ENCODE measurements at regions not wholly inside any gene's neighbourhood (a gene's known extent, or its start where the extent isn't known, plus 50 kb on each side); places are given as distances from the start of the nearest gene placed in this dataset.

DNA sequence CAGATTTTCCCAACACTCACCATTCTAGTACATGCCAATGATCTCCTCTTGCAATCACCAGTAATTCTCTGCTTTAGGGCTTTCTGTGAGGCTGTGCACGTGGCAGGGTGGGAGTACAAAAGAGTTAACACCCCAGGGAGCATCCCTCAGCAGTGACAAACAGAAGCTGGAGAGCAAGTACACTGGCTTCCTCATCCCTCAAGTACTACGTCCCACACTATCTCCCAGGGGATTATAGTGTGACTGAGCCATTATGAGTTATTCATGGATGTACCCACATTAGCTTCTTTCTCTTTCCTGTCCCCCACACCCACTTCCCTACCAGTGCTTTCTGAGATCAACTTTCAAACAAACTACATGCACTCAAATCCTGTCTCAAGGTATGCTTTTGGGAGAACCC is 1216.5 kb upstream of the AUTS2 start:
- ATAC-seq: no peak
- Histone ChIP-seq H3K27ac (no peak overlapping the region), H3K27me3 (no peaks in the 10 kb centered on the region), H3K4me1 (no peaks in the 10 kb centered on the region), H3K36me3 (no peaks in the 10 kb centered on the region), H3K4me3 (no peak overlapping the region), H3K9me3 (peaks cover 0 to 18% (median 0%) of the 10 kb centered on the region in 3 donors)
- 31 to 57% methylated on average over 2 of the region's 2 CpGs for WGBS, 2 donors (ENCODE audit: low coverage in 1 of 2)
- TF ChIP-seq POLR2A (IDR thresholded peaks at IDR 0.05) (no peak), POLR2AphosphoS5 (IDR thresholded peaks at IDR 0.05) (no peak), EP300 (IDR thresholded peaks at IDR 0.05) (no peak)
- TF ChIP-seq, protein P1, sequence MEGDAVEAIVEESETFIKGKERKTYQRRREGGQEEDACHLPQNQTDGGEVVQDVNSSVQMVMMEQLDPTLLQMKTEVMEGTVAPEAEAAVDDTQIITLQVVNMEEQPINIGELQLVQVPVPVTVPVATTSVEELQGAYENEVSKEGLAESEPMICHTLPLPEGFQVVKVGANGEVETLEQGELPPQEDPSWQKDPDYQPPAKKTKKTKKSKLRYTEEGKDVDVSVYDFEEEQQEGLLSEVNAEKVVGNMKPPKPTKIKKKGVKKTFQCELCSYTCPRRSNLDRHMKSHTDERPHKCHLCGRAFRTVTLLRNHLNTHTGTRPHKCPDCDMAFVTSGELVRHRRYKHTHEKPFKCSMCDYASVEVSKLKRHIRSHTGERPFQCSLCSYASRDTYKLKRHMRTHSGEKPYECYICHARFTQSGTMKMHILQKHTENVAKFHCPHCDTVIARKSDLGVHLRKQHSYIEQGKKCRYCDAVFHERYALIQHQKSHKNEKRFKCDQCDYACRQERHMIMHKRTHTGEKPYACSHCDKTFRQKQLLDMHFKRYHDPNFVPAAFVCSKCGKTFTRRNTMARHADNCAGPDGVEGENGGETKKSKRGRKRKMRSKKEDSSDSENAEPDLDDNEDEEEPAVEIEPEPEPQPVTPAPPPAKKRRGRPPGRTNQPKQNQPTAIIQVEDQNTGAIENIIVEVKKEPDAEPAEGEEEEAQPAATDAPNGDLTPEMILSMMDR (IDR thresholded peaks at IDR 0.05): no peak

GRCh38 chr7:68384581-68384980 is 1213.7 kb upstream of the AUTS2 start:
- peaks cover 0 to 18% (median 0%) of the 10 kb centered on the region in 3 donors for H3K9me3 ChIP-seq
- H3K4me3 ChIP-seq: no peak overlapping the region
- no peaks in the 10 kb centered on the region for H3K27me3 ChIP-seq
- no peak for TF ChIP-seq EP300 (IDR thresholded peaks at IDR 0.05)
- TF ChIP-seq POLR2A (IDR thresholded peaks at IDR 0.05): no peak
- no peak for TF ChIP-seq POLR2AphosphoS5 (IDR thresholded peaks at IDR 0.05)
- TF ChIP-seq, protein P1 (IDR thresholded peaks at IDR 0.05): no peak
- no peak overlapping the region for H3K27ac ChIP-seq
- no peaks in the 10 kb centered on the region for H3K36me3 ChIP-seq
- ATAC-seq: no peak
- no peaks in the 10 kb centered on the region for H3K4me1 ChIP-seq
- 86% methylated on average over 1 of the region's 1 CpG; no CpG with 5 or more reads in 1 of the 2 donors for WGBS, 2 donors (ENCODE audit: low coverage in 1 of 2)

GRCh38 chr7:68393051-68393450 is 1205.2 kb upstream of the AUTS2 start:
- 83% methylated on average over 1 of the region's 2 CpGs; no CpG with 5 or more reads in 1 of the 2 donors for WGBS, 2 donors (ENCODE audit: low coverage in 1 of 2)
- H3K4me1 ChIP-seq: no peaks in the 10 kb centered on the region
- no peak for TF ChIP-seq POLR2A (IDR thresholded peaks at IDR 0.05)
- TF ChIP-seq POLR2AphosphoS5 (IDR thresholded peaks at IDR 0.05): no peak
- TF ChIP-seq, protein P1 (IDR thresholded peaks at IDR 0.05): no peak
- no peak for TF ChIP-seq EP300 (IDR thresholded peaks at IDR 0.05)
- H3K27ac ChIP-seq: no peak overlapping the region
- H3K9me3 ChIP-seq: no peaks in the 10 kb centered on the region
- ATAC-seq: no peak
- H3K36me3 ChIP-seq: no peaks in the 10 kb centered on the region
- H3K27me3 ChIP-seq: no peaks in the 10 kb centered on the region
- no peak overlapping the region for H3K4me3 ChIP-seq

GRCh38 chr7:68394131-68394530 is 1204.1 kb upstream of the AUTS2 start:
- H3K4me1 ChIP-seq: no peaks in the 10 kb centered on the region
- ATAC-seq: no peak
- H3K4me3 ChIP-seq: no peak overlapping the region
- no peaks in the 10 kb centered on the region for H3K36me3 ChIP-seq
- WGBS, 2 donors (ENCODE audit: low coverage in 1 of 2): 86 to 92% methylated on average over 3 of the region's 3 CpGs
- H3K9me3 ChIP-seq: no peaks in the 10 kb centered on the region
- no peak for TF ChIP-seq POLR2A (IDR thresholded peaks at IDR 0.05)
- TF ChIP-seq, protein P1 (IDR thresholded peaks at IDR 0.05): no peak
- no peak for TF ChIP-seq EP300 (IDR thresholded peaks at IDR 0.05)
- TF ChIP-seq POLR2AphosphoS5 (IDR thresholded peaks at IDR 0.05): no peak
- H3K27ac ChIP-seq: no peak overlapping the region
- no peaks in the 10 kb centered on the region for H3K27me3 ChIP-seq

- Histone ChIP-seq H3K9me3 (no peaks in the 10 kb centered on the region), H3K36me3 (no peaks in the 10 kb centered on the region), H3K27ac (no peak overlapping the region), H3K4me3 (no peak overlapping the region), H3K27me3 (no peaks in the 10 kb centered on the region), H3K4me1 (no peaks in the 10 kb centered on the region)
- ATAC-seq: no peak
- WGBS, 2 donors (ENCODE audit: low coverage in 1 of 2): 83 to 94% methylated on average over 4 to 5 of the region's 6 CpGs
- no peak for TF ChIP-seq POLR2A (IDR thresholded peaks at IDR 0.05)
- no peak for TF ChIP-seq POLR2AphosphoS5 (IDR thresholded peaks at IDR 0.05)
- TF ChIP-seq, protein P1 (IDR thresholded peaks at IDR 0.05): no peak
- no peak for TF ChIP-seq EP300 (IDR thresholded peaks at IDR 0.05)
Observed at GRCh38 chr7:68399991-68400590, 1198.2 kb upstream of the AUTS2 start.

Measured in gastroesophageal sphincter (tissue), 4 donors.